Adipocyte (in vitro differentiated cells): ENCODE measurements at regions not wholly inside any gene's neighbourhood (a gene's known extent, or its start where the extent isn't known, plus 50 kb on each side); places are given as distances from the start of the nearest gene placed in this dataset.

Source experiments
- DNase-seq: peaks from one replicate; pipeline ENCODE4 v3.0.0-alpha.2; 2015; ENCODE audit warnings: low read depth
- H3K27me3 ChIP-seq: replicated peaks from 2 replicates; pipeline ENCODE4 v1.7.0; 2013; ENCODE audit warnings: mild to moderate bottlenecking, low read length, moderate library complexity; ENCODE audit not compliant: control insufficient read depth, insufficient read depth
- H3K36me3 ChIP-seq: 2 replicates; pipeline ENCODE4 v1.7.0; 2013; ENCODE audit warnings: low read length, mild to moderate bottlenecking, moderate library complexity; ENCODE audit not compliant: control insufficient read depth, insufficient read depth, severe bottlenecking
- H3K4me1 ChIP-seq: 2 replicates; pipeline ENCODE4 v1.7.0; 2013; ENCODE audit warnings: mild to moderate bottlenecking, low read length, moderate library complexity; ENCODE audit not compliant: control insufficient read depth, insufficient read depth
- H3K4me3 ChIP-seq: 2 replicates; pipeline ENCODE4 v1.7.0; 2013; ENCODE audit warnings: mild to moderate bottlenecking, low read length, moderate library complexity
- H3K9ac ChIP-seq: 2 replicates; pipeline ENCODE4 v1.7.0; 2013; ENCODE audit warnings: mild to moderate bottlenecking, low read length, moderate library complexity
- H3K9me3 ChIP-seq: 2 replicates; pipeline ENCODE4 v1.7.0; 2013; ENCODE audit warnings: mild to moderate bottlenecking, low read length, moderate library complexity; ENCODE audit not compliant: control insufficient read depth

GRCh38 chr1:110763149-110763548 is 88.4 kb upstream of the KCNA3 start:
- DNase-seq, result no peak

GRCh38 chr1:110760321-110760720 is 85.6 kb upstream of the KCNA3 start:
- DNase-seq, result no peak
- no peaks in the 10 kb centered on the region for H3K9me3 ChIP-seq
- H3K9ac ChIP-seq, result no peak overlapping the region
- no peaks in the 10 kb centered on the region for H3K36me3 ChIP-seq
- H3K27me3 ChIP-seq, result peaks cover 50% of the 10 kb centered on the region
- H3K4me1 ChIP-seq, result no peaks in the 10 kb centered on the region
- no peak overlapping the region for H3K4me3 ChIP-seq

More at GRCh38 chr1:110763149-110763548, 88.4 kb upstream of the KCNA3 start:
- Histone ChIP-seq H3K36me3 (no peaks in the 10 kb centered on the region), H3K9ac (no peak overlapping the region), H3K27me3 (peaks cover 67% of the 10 kb centered on the region), H3K4me3 (no peak overlapping the region), H3K9me3 (no peaks in the 10 kb centered on the region), H3K4me1 (no peaks in the 10 kb centered on the region)

GRCh38 chr1:110756506-110756905 is 81.8 kb upstream of the KCNA3 start:
- Histone ChIP-seq H3K4me3 (no peak overlapping the region), H3K36me3 (no peaks in the 10 kb centered on the region), H3K9ac (no peak overlapping the region), H3K4me1 (peaks cover 4% of the 10 kb centered on the region), H3K27me3 (peaks cover 31% of the 10 kb centered on the region), H3K9me3 (no peaks in the 10 kb centered on the region)
- no peak for DNase-seq

- H3K9ac ChIP-seq, result no peak overlapping the region
- no peaks in the 10 kb centered on the region for H3K36me3 ChIP-seq
- no peaks in the 10 kb centered on the region for H3K9me3 ChIP-seq
- peaks cover 15% of the 10 kb centered on the region for H3K4me1 ChIP-seq
- H3K4me3 ChIP-seq, result no peak overlapping the region
- no peak for DNase-seq
- H3K27me3 ChIP-seq, result peaks cover 24% of the 10 kb centered on the region
Observed at GRCh38 chr1:110752941-110753725, 78.4 kb upstream of the KCNA3 start.

- no peaks in the 10 kb centered on the region for H3K9me3 ChIP-seq
- no peak for DNase-seq
- H3K36me3 ChIP-seq, result no peaks in the 10 kb centered on the region
- H3K27me3 ChIP-seq, result peaks cover 24% of the 10 kb centered on the region
- no peak overlapping the region for H3K4me3 ChIP-seq
- peak overlapping the region; percentile 18 for H3K9ac ChIP-seq
- H3K4me1 ChIP-seq, result peaks cover 15% of the 10 kb centered on the region
Observed at GRCh38 chr1:110750562-110750961, 75.8 kb upstream of the KCNA3 start.

GRCh38 chr1:110749960-110750359 is 75.2 kb upstream of the KCNA3 start:
- no peaks in the 10 kb centered on the region for H3K36me3 ChIP-seq
- H3K9me3 ChIP-seq, result no peaks in the 10 kb centered on the region
- no peak overlapping the region for H3K4me3 ChIP-seq
- H3K4me1 ChIP-seq, result peaks cover 15% of the 10 kb centered on the region
- peak overlapping the region; percentile 18 for H3K9ac ChIP-seq
- DNase-seq, result no peak
- H3K27me3 ChIP-seq, result peaks cover 27% of the 10 kb centered on the region

- H3K9ac ChIP-seq, result no peak overlapping the region
- H3K9me3 ChIP-seq, result no peaks in the 10 kb centered on the region
- H3K27me3 ChIP-seq, result peaks cover 35% of the 10 kb centered on the region
- peak; percentile 66 for DNase-seq
- no peaks in the 10 kb centered on the region for H3K36me3 ChIP-seq
- H3K4me3 ChIP-seq, result no peak overlapping the region
- peaks cover 13% of the 10 kb centered on the region for H3K4me1 ChIP-seq
Observed at GRCh38 chr1:110746644-110747259, 72.0 kb upstream of the KCNA3 start.

- Histone ChIP-seq H3K4me3 (no peak overlapping the region), H3K27me3 (peaks cover 21% of the 10 kb centered on the region)
Observed at GRCh38 chr1:110743397-110743796, 68.7 kb upstream of the KCNA3 start.

GRCh38 chr1:110736900-110737605 is 62.3 kb upstream of the KCNA3 start:
- Histone ChIP-seq H3K9ac (no peak overlapping the region), H3K4me3 (no peak overlapping the region), H3K27me3 (peaks cover 39% of the 10 kb centered on the region), H3K9me3 (no peaks in the 10 kb centered on the region), H3K4me1 (no peaks in the 10 kb centered on the region), H3K36me3 (no peaks in the 10 kb centered on the region)
- no peak for DNase-seq

More at GRCh38 chr1:110743397-110743796, 68.7 kb upstream of the KCNA3 start:
- no peaks in the 10 kb centered on the region for H3K4me1 ChIP-seq
- no peaks in the 10 kb centered on the region for H3K36me3 ChIP-seq
- no peak for DNase-seq
- H3K9me3 ChIP-seq, result no peaks in the 10 kb centered on the region
- no peak overlapping the region for H3K9ac ChIP-seq

GRCh38 chr1:110734133-110734680 is 59.5 kb upstream of the KCNA3 start:
- H3K9ac ChIP-seq, result no peak overlapping the region
- H3K4me3 ChIP-seq, result no peak overlapping the region
- H3K36me3 ChIP-seq, result no peaks in the 10 kb centered on the region
- H3K4me1 ChIP-seq, result no peaks in the 10 kb centered on the region
- H3K27me3 ChIP-seq, result peaks cover 59% of the 10 kb centered on the region
- DNase-seq, result no peak
- H3K9me3 ChIP-seq, result no peaks in the 10 kb centered on the region

GRCh38 chr1:110731529-110731928 is 56.8 kb upstream of the KCNA3 start:
- Histone ChIP-seq H3K9me3 (no peaks in the 10 kb centered on the region), H3K4me1 (peaks cover 16% of the 10 kb centered on the region), H3K4me3 (no peak overlapping the region), H3K9ac (no peak overlapping the region), H3K36me3 (no peaks in the 10 kb centered on the region), H3K27me3 (peaks cover 52% of the 10 kb centered on the region)
- no peak for DNase-seq
